Endodermal cell (in vitro differentiated cells): ENCODE measurements at regions not wholly inside any gene's neighbourhood (a gene's known extent, or its start where the extent isn't known, plus 50 kb on each side); places are given as distances from the start of the nearest gene placed in this dataset.

Experiments
- DNase-seq: peaks from one replicate; pipeline ENCODE4 v3.0.0-alpha.2; 2017
- H3K27ac ChIP-seq: 2 replicates; pipeline ENCODE4 v1.5.1; 2013; ENCODE audit warnings: mild to moderate bottlenecking, low read depth, low read length, moderate library complexity
- H3K27me3 ChIP-seq: 2 replicates; pipeline ENCODE4 v1.6.1; 2013; ENCODE audit warnings: mild to moderate bottlenecking, low read length, moderate library complexity; ENCODE audit not compliant: insufficient read depth, control insufficient read depth, poor library complexity, severe bottlenecking
- H3K36me3 ChIP-seq: 2 replicates; pipeline ENCODE4 v1.7.0; 2013; ENCODE audit warnings: mild to moderate bottlenecking, low read length, moderate library complexity; ENCODE audit not compliant: control insufficient read depth, insufficient read depth
- H3K4me1 ChIP-seq: one replicate; pipeline ENCODE4 v1.7.0; 2013; ENCODE audit warnings: low read length; ENCODE audit not compliant: control insufficient read depth, insufficient read depth
- H3K4me3 ChIP-seq: 2 replicates; pipeline ENCODE4 v1.5.1; 2013; ENCODE audit warnings: mild to moderate bottlenecking, low read length, moderate library complexity
- H3K9ac ChIP-seq: 2 replicates; pipeline ENCODE4 v1.6.1; 2013; ENCODE audit warnings: mild to moderate bottlenecking, low read length, moderate library complexity; ENCODE audit not compliant: poor library complexity, severe bottlenecking; ENCODE audit errors: extremely low read depth
- H3K9me3 ChIP-seq: 2 replicates; pipeline ENCODE4 v1.6.1; 2013; ENCODE audit warnings: mild to moderate bottlenecking, low read length, moderate library complexity; ENCODE audit not compliant: control insufficient read depth
- H3K27ac Mint-ChIP-seq: 2 replicates; pipeline ENCODE4 v1.8.0; 2020; ENCODE audit warnings: mixed read lengths
- H3K27me3 Mint-ChIP-seq: 2 replicates; pipeline ENCODE4 v1.8.0; 2021; ENCODE audit warnings: mild to moderate bottlenecking, mixed read lengths; ENCODE audit not compliant: insufficient read depth
- H3K36me3 Mint-ChIP-seq: 2 replicates; pipeline ENCODE4 v1.8.0; 2020; ENCODE audit warnings: low read depth, mixed read lengths
- H3K4me1 Mint-ChIP-seq: 2 replicates; pipeline ENCODE4 v1.8.0; 2020; ENCODE audit warnings: mixed read lengths
- H3K4me3 Mint-ChIP-seq: 2 replicates; pipeline ENCODE4 v1.8.0; 2020; ENCODE audit warnings: mild to moderate bottlenecking, moderate library complexity, mixed read lengths
- H3K9me3 Mint-ChIP-seq: 2 replicates; pipeline ENCODE4 v1.8.0; 2020; ENCODE audit warnings: mild to moderate bottlenecking, mixed read lengths
- CTCF ChIP-seq: fragments of 200-600 bp; sonication (generic); conservative IDR thresholded peaks from 2 replicates; pipeline ENCODE4 v1.5.0; 2021; ENCODE audit warnings: antibody characterized with exemption, mild to moderate bottlenecking
- WGBS, 2 experiments: methylation state at CpG; one replicate each; pipeline versions ENCODE4 v1.1.5 to v1.1.7; 2013; ENCODE audit warnings: missing lambda C conversion rate in 2 of 2, mixed read lengths in 1 of 2; ENCODE audit not compliant: insufficient coverage in 1 of 2, insufficient read length in 1 of 2; 5-methylcytosine and 5-hydroxymethylcytosine counted together

GRCh38 chr9:25960178-25960577, 281.9 kb upstream of the TUSC1 start:
- no peaks in the 10 kb centered on the region for H3K36me3 ChIP-seq
- no peak overlapping the region for H3K9ac ChIP-seq
- no peak for TF ChIP-seq CTCF
- H3K4me3 ChIP-seq, result no peak overlapping the region
- Mint-ChIP-seq H3K4me1 (no peaks in the 10 kb centered on the region), H3K27ac (no peak overlapping the region), H3K27me3 (peaks cover 6% of the 10 kb centered on the region), H3K36me3 (no peaks in the 10 kb centered on the region), H3K4me3 (no peak overlapping the region), H3K9me3 (peaks cover 24% of the 10 kb centered on the region)
- H3K4me1 ChIP-seq, result no peaks in the 10 kb centered on the region
- H3K27me3 ChIP-seq, result no peaks in the 10 kb centered on the region
- H3K27ac ChIP-seq, result no peak overlapping the region
- H3K9me3 ChIP-seq, result peaks cover 36% of the 10 kb centered on the region
- DNase-seq, result no peak
- 80 to 93% methylated on average over 1 to 3 of the region's 3 CpGs for WGBS, 2 experiments

- H3K36me3 Mint-ChIP-seq, result no peaks in the 10 kb centered on the region
- H3K27ac Mint-ChIP-seq, result no peak overlapping the region
- Histone ChIP-seq H3K9ac (no peak overlapping the region), H3K27me3 (no peaks in the 10 kb centered on the region), H3K9me3 (no peaks in the 10 kb centered on the region), H3K36me3 (no peaks in the 10 kb centered on the region), H3K27ac (no peak overlapping the region), H3K4me1 (no peaks in the 10 kb centered on the region), H3K4me3 (no peak overlapping the region)
- DNase-seq, result no peak
- no peaks in the 10 kb centered on the region for H3K9me3 Mint-ChIP-seq
- TF ChIP-seq CTCF, result no peak
- no peaks in the 10 kb centered on the region for H3K4me1 Mint-ChIP-seq
- no peak overlapping the region for H3K4me3 Mint-ChIP-seq
- H3K27me3 Mint-ChIP-seq, result no peaks in the 10 kb centered on the region
Observed at GRCh38 chr9:25954209-25954608, 276.0 kb upstream of the TUSC1 start.

- Mint-ChIP-seq H3K9me3 (peaks cover 7% of the 10 kb centered on the region), H3K27me3 (no peaks in the 10 kb centered on the region), H3K4me1 (no peaks in the 10 kb centered on the region), H3K36me3 (no peaks in the 10 kb centered on the region), H3K27ac (no peak overlapping the region), H3K4me3 (no peak overlapping the region)
- no peaks in the 10 kb centered on the region for H3K27me3 ChIP-seq
- H3K4me3 ChIP-seq, result no peak overlapping the region
- TF ChIP-seq CTCF, result no peak
- H3K36me3 ChIP-seq, result no peaks in the 10 kb centered on the region
- H3K27ac ChIP-seq, result no peak overlapping the region
- H3K9me3 ChIP-seq, result peaks cover 4% of the 10 kb centered on the region
- no peaks in the 10 kb centered on the region for H3K4me1 ChIP-seq
- H3K9ac ChIP-seq, result no peak overlapping the region
- DNase-seq, result no peak
Observed at GRCh38 chr9:25948182-25948581, 269.9 kb upstream of the TUSC1 start.
